Spleen (tissue), 7 donors: ENCODE measurements at regions not wholly inside any gene's neighbourhood (a gene's known extent, or its start where the extent isn't known, plus 50 kb on each side); places are given as distances from the start of the nearest gene placed in this dataset.

Source experiments
- POLR2A ChIP-seq, 3 donors: fragments of 450-650 bp; IDR thresholded peaks; one replicate each; pipeline ENCODE4 v1.5.1; 2017; ENCODE audit warnings: antibody characterized with exemption in 3 of 3, mild to moderate bottlenecking in 1 of 3
- TF ChIP-seq, protein P1 (sequence below), 11 experiments: fragments of 200-600 bp in 7 of 11; fragments of 450-650 bp in 4 of 11; sonication (generic) in 4 of 11; IDR thresholded peaks in 8 of 11; conservative IDR thresholded peaks in 3 of 11; 1 replicate in 7 of 11; 2 replicates in 4 of 11; pipeline versions ENCODE4 v1.4.0 to v1.8.0; 2016 to 2021; ENCODE audit warnings: antibody characterized with exemption in 11 of 11, inconsistent platforms in 4 of 11, mild to moderate bottlenecking in 1 of 11
- donor health status: DM: no; HTN: no; CAD: no; lungs with moderate emphysema.
- donor health status: DM: no; HTN: no; CAD: no.
- donor health status: DM: no; HTN: no; CAD: no.

GRCh38 chr5:4020400-4020799, 424.8 kb downstream of the IRX1 start:
- TF ChIP-seq, protein P1, sequence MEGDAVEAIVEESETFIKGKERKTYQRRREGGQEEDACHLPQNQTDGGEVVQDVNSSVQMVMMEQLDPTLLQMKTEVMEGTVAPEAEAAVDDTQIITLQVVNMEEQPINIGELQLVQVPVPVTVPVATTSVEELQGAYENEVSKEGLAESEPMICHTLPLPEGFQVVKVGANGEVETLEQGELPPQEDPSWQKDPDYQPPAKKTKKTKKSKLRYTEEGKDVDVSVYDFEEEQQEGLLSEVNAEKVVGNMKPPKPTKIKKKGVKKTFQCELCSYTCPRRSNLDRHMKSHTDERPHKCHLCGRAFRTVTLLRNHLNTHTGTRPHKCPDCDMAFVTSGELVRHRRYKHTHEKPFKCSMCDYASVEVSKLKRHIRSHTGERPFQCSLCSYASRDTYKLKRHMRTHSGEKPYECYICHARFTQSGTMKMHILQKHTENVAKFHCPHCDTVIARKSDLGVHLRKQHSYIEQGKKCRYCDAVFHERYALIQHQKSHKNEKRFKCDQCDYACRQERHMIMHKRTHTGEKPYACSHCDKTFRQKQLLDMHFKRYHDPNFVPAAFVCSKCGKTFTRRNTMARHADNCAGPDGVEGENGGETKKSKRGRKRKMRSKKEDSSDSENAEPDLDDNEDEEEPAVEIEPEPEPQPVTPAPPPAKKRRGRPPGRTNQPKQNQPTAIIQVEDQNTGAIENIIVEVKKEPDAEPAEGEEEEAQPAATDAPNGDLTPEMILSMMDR (IDR thresholded peaks at IDR 0.05 in 8 of 11, conservative IDR thresholded peaks at IDR 0.05 in 3 of 11), result no peak
- TF ChIP-seq POLR2A (IDR thresholded peaks at IDR 0.05), result no peak
